GM19438 (cell line): ENCODE measurements at regions not wholly inside any gene's neighbourhood (a gene's known extent, or its start where the extent isn't known, plus 50 kb on each side); places are given as distances from the start of the nearest gene placed in this dataset.
"Not testable (repeated sequence)": the region's sequence is repeated elsewhere in the genome, so short reads cannot be mapped to it uniquely, and the experiment has no call there.

Experiments used
- ATAC-seq: cut with Tn5 transposase; IDR thresholded peaks from one replicate; pipeline ENCODE4 v1.9.1; 2021; ENCODE audit warnings: low read depth; ENCODE audit not compliant: unreplicated experiment

GRCh38 chr1:113185463-113186104 is 112.6 kb downstream of the LRIG2 start:
- ATAC-seq = peak; percentile 97

GRCh38 chr1:113190078-113190477 is 117.1 kb downstream of the LRIG2 start:
- no peak for ATAC-seq

GRCh38 chr1:113190930-113191329 is 117.9 kb downstream of the LRIG2 start:
- ATAC-seq = no peak

GRCh38 chr1:113191579-113192076 is 118.6 kb downstream of the LRIG2 start:
- no peak for ATAC-seq

- no peak for ATAC-seq
Measured at GRCh38 chr1:113192242-113192641, 119.2 kb downstream of the LRIG2 start.

- no peak for ATAC-seq
Measured at GRCh38 chr1:113192980-113193379, 120.0 kb downstream of the LRIG2 start.

GRCh38 chr1:113194846-113195830 is 122.1 kb downstream of the LRIG2 start:
- no peak for ATAC-seq

GRCh38 chr1:113197719-113198330 is 124.8 kb downstream of the LRIG2 start:
- ATAC-seq = no peak

- no peak for ATAC-seq
Measured at GRCh38 chr1:113198806-113199205, 125.8 kb downstream of the LRIG2 start.

GRCh38 chr1:113199760-113200455 is 126.9 kb downstream of the LRIG2 start:
- ATAC-seq = no peak

- ATAC-seq = no peak
Measured at GRCh38 chr1:113201560-113201959, 128.6 kb downstream of the LRIG2 start.

GRCh38 chr1:113205980-113206766 is 133.2 kb downstream of the LRIG2 start:
- no peak for ATAC-seq

GRCh38 chr1:113207019-113207418 is 134.0 kb downstream of the LRIG2 start:
- no peak for ATAC-seq

- ATAC-seq = no peak
Measured at GRCh38 chr1:113207457-113207856, 134.5 kb downstream of the LRIG2 start.

- not testable (repeated sequence) for ATAC-seq
Measured at GRCh38 chr1:113208425-113208824, 135.4 kb downstream of the LRIG2 start.

- no peak for ATAC-seq
Measured at GRCh38 chr1:113210248-113210647, 137.2 kb downstream of the LRIG2 start.

- ATAC-seq = no peak
Measured at GRCh38 chr1:113211467-113211866, 138.5 kb downstream of the LRIG2 start.

- no peak for ATAC-seq
Measured at GRCh38 chr1:113215015-113215414, 142.0 kb downstream of the LRIG2 start.

- no peak for ATAC-seq
Measured at GRCh38 chr1:113216664-113217063, 143.7 kb downstream of the LRIG2 start.
